AG04450 (cell line): ENCODE measurements at regions not wholly inside any gene's neighbourhood (a gene's known extent, or its start where the extent isn't known, plus 50 kb on each side); places are given as distances from the start of the nearest gene placed in this dataset.

Experiments
- CTCF ChIA-PET: fragments of 300-600, 350-600 bp; formaldehyde crosslinking; extraction: SDS; loops from one replicate; lab custom pipeline; 2022; ENCODE audit warnings: antibody characterized with exemption, inconsistent platforms; lab: Charles Lee
- POLR2A ChIA-PET: fragments of 350-600 bp; formaldehyde crosslinking; extraction: SDS; loops from one replicate; lab custom pipeline; 2021; ENCODE audit warnings: antibody characterized with exemption, inconsistent platforms; lab: Yijun Ruan, JAX
- DNase-seq: peaks from one replicate; pipeline ENCODE4 v3.0.0-alpha.2; 2011; ENCODE audit warnings: low read depth, low spot score
- H3K27ac ChIP-seq: one replicate; pipeline ENCODE4 v1.5.1; 2012; ENCODE audit warnings: low read depth, low read length, control low read depth
- H3K27me3 ChIP-seq: one replicate; pipeline ENCODE4 v1.6.0; 2012; ENCODE audit warnings: low read length; ENCODE audit not compliant: control insufficient read depth, insufficient read depth
- H3K4me3 ChIP-seq: 2 replicates; pipeline ENCODE4 v1.5.1; 2011; ENCODE audit warnings: mild to moderate bottlenecking, low read depth, low read length, control low read depth
- H3K9me3 ChIP-seq: 2 replicates; pipeline ENCODE4 v1.5.1; 2012; ENCODE audit warnings: low read length; ENCODE audit not compliant: control insufficient read depth, insufficient read depth
- CTCF ChIP-seq: IDR thresholded peaks from 2 replicates; pipeline ENCODE4 v1.5.1; 2011; ENCODE audit warnings: low read depth, low read length, control low read depth, inconsistent platforms

- Histone ChIP-seq H3K9me3 (peaks cover 48% of the 10 kb centered on the region), H3K27me3 (no peaks in the 10 kb centered on the region), H3K27ac (no peak overlapping the region), H3K4me3 (no peak overlapping the region)
- ChIA-PET POLR2A (no interaction called here), CTCF (no interaction called here)
- no peak for DNase-seq
- no peak for TF ChIP-seq CTCF
Observed at GRCh38 chr7:153188161-153188560, 428.6 kb downstream of the ACTR3B start.

- POLR2A ChIA-PET = no interaction called here
- CTCF ChIA-PET = no interaction called here
- no peak for TF ChIP-seq CTCF
Observed at GRCh38 chr7:153188630-153189029, 429.1 kb downstream of the ACTR3B start.

GRCh38 chr7:153190452-153190851 is 430.9 kb downstream of the ACTR3B start:
- no peak for TF ChIP-seq CTCF
- no peak for DNase-seq
- CTCF ChIA-PET = no interaction called here
- peaks cover 36% of the 10 kb centered on the region for H3K9me3 ChIP-seq
- no peaks in the 10 kb centered on the region for H3K27me3 ChIP-seq
- POLR2A ChIA-PET = no interaction called here
- H3K27ac ChIP-seq = no peak overlapping the region
- no peak overlapping the region for H3K4me3 ChIP-seq

More at GRCh38 chr7:153188630-153189029, 429.1 kb downstream of the ACTR3B start:
- Histone ChIP-seq H3K27ac (no peak overlapping the region), H3K27me3 (no peaks in the 10 kb centered on the region), H3K9me3 (peaks cover 45% of the 10 kb centered on the region), H3K4me3 (no peak overlapping the region)
- no peak for DNase-seq

- peaks cover 31% of the 10 kb centered on the region for H3K9me3 ChIP-seq
- ChIA-PET CTCF (no interaction called here), POLR2A (no interaction called here)
- no peaks in the 10 kb centered on the region for H3K27me3 ChIP-seq
- no peak overlapping the region for H3K27ac ChIP-seq
- no peak overlapping the region for H3K4me3 ChIP-seq
- TF ChIP-seq CTCF = no peak
- no peak for DNase-seq
Observed at GRCh38 chr7:153190986-153191385, 431.4 kb downstream of the ACTR3B start.

- DNase-seq = no peak
- H3K9me3 ChIP-seq = peaks cover 27% of the 10 kb centered on the region
- no peak for TF ChIP-seq CTCF
- ChIA-PET POLR2A (no interaction called here), CTCF (no interaction called here)
- no peak overlapping the region for H3K4me3 ChIP-seq
- H3K27me3 ChIP-seq = no peaks in the 10 kb centered on the region
- H3K27ac ChIP-seq = no peak overlapping the region
Observed at GRCh38 chr7:153193144-153193595, 433.6 kb downstream of the ACTR3B start.
